Activated gamma-delta T cell treated with anti-CD3 and anti-CD28 coated beads, Interleukin-2, amount 50 U/mL, for 16 hours (primary cell): ENCODE measurements at regions not wholly inside any gene's neighbourhood (a gene's known extent, or its start where the extent isn't known, plus 50 kb on each side); places are given as distances from the start of the nearest gene placed in this dataset.

Source experiments
- DNase-seq: peaks from one replicate; pipeline ENCODE4 v3.0.0-alpha.2; 2020; ENCODE audit warnings: low read depth

DNA sequence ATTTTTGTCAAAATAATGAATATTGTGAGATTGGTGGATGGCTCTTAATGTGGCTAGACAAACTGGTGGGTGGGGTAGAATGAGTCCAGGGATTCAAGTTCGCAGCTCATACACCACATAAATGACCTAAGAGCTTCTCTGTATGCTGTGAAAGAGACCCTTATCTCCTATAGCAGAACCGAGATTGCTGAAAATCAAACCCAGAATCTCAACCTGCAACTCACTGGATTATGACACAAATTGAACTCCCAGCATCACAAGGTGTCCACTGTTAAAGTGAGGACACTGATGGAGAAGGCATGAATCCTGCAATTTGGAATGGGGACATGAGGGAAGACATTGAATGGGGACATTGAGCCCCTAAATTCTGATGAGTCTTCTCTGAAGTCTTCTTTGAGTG, 51.3 kb upstream of the CNKSR3 start:
- no peak for DNase-seq

- no peak for DNase-seq
These were observed 54.8 kb upstream of the CNKSR3 start for GRCh38 chr6:154565331-154565730.

GRCh38 chr6:154566866-154567265, 56.4 kb upstream of the CNKSR3 start:
- no peak for DNase-seq

DNA sequence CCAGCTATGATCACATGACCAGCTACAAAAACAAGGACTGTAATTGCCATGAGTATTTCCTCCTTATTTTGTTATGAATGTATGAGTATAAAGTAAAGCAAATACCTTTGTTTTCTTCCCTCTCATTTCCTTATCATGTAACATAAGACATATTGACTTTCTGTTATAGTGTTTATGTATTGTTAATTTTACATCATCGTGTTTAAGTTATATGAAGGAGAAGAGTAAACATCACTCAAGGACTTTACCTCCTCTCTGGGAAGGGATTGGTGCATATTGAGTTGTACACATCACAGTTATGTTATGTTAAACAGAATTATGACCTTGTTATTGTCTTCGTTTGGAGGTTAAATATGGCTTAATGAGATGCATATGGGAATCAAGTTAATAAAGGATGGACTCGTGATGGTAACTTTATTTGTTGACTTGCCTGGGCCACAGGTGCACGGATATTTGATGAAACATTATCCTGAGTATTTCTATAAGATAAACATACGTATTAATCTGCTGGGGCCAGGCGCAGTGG, 57.3 kb upstream of the CNKSR3 start:
- no peak for DNase-seq

GRCh38 chr6:154569156-154569862, 58.8 kb upstream of the CNKSR3 start:
- DNase-seq, result no peak

- DNase-seq, result no peak
These were observed 60.0 kb upstream of the CNKSR3 start for GRCh38 chr6:154570505-154570904.

DNA sequence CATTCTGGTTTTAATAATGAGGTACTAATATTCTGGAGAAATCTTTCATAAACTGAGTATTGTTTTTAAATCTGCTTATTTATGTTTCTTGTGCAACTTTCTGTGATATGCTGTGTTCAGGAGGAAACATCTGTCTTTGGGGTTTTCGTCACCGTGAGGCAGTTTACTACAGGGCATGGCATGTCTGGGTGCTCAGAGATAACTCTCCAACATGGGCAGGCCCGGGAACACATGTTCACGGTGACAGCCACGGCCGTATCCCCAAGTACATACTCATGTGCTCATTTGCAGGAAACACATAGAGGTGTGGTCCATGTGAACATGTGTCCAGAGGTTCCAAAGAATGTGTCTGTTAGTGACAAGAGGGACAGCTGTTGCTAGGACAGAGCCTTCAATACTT, 62.1 kb upstream of the CNKSR3 start:
- DNase-seq, result no peak

GRCh38 chr6:154578004-154578559, 67.6 kb upstream of the CNKSR3 start:
- no peak for DNase-seq

DNA sequence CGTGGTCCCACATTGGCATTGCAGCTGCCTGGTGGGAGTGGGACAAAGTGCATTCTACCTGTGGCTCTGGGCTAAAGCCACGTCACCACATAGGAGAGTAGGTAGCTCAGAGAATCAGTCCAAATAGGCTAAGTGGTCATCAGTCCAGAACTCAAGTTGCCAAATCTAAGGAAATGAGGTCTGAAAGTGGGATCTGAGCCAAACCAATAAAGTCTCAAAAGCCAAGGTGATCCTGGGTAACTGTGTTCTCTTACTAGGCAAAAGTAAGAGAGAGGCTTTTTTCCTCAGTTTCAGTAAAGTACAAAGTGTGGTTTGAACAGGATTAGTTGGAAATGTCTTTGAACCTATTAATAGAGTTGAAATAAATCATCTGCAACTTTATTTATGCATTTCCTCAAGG, 68.6 kb upstream of the CNKSR3 start:
- no peak for DNase-seq

GRCh38 chr6:154579485-154579884, 69.0 kb upstream of the CNKSR3 start:
- no peak for DNase-seq

GRCh38 chr6:154580397-154581135, 70.1 kb upstream of the CNKSR3 start:
- no peak for DNase-seq

DNA sequence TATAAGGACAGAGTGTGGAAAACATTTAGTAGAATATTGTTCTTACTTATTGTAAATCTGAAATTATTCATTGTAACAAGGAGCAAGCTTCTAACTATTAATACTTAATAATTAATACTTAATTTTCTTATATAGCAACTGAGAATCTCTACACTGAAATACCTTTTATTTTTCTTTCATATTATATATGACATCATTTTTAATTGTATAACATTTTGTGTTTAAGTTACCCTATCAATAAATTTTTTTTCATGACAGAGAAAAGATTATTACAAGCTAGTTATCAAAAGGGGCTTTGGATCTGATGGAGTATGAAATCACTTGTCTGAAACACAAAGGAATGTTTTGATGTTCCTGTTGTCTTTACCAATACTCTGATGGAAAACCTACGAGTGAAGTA, 72.2 kb upstream of the CNKSR3 start:
- DNase-seq, result no peak

GRCh38 chr6:154583546-154584188, 73.2 kb upstream of the CNKSR3 start:
- DNase-seq, result no peak

- no peak for DNase-seq
These were observed 80.3 kb upstream of the CNKSR3 start for GRCh38 chr6:154590756-154591155.

DNA sequence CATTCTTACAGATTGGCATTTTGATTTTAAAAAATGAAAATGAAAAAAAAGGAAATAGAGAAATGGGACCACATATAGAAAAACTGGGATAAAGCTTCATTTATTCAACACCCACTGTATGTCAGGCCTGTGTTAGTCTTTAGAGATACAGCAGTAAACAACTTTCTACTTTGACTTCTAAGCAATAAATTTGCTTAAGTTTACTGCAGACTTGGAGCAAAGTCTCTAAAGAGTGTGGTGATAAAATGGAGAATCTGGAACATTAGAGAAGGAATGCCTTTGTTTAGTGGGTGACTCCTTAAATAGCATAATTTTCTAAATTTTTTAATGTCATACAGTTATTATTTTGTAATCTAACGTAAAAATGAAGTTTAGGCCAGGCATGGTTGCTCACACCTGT, 80.7 kb upstream of the CNKSR3 start:
- no peak for DNase-seq

DNA sequence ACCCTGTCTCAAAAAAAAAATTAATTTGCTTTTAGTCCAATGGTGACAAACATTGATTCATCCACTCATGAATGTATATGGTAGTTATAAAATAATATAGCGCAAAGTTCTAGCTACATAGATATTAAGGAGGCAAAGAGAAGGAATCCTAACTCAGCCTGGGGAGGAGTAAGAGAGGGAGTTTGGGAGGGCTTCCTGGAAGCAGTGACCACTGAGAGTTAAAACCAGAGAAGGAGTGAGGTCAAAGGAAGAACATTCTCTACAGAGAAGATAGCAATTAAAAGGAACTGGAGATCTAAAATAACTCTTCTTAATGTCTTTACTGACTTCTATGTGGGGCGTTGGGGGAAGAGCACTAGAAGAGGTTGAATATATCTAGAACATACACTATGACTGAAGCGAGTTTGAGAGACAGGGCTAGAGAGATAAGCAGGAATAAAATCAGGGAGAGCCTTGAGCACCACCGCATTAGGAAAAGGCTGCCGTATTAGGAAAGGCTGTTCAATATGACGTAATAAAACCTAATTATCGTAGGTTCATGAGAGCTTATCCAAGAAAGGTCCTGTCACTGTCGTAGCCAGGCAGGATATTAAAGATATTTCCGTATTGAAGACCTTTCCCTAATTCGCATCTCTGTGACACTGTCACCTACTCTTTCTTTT, 81.8 kb upstream of the CNKSR3 start:
- no peak for DNase-seq

GRCh38 chr6:154593122-154593521, 82.6 kb upstream of the CNKSR3 start:
- DNase-seq, result no peak

DNA sequence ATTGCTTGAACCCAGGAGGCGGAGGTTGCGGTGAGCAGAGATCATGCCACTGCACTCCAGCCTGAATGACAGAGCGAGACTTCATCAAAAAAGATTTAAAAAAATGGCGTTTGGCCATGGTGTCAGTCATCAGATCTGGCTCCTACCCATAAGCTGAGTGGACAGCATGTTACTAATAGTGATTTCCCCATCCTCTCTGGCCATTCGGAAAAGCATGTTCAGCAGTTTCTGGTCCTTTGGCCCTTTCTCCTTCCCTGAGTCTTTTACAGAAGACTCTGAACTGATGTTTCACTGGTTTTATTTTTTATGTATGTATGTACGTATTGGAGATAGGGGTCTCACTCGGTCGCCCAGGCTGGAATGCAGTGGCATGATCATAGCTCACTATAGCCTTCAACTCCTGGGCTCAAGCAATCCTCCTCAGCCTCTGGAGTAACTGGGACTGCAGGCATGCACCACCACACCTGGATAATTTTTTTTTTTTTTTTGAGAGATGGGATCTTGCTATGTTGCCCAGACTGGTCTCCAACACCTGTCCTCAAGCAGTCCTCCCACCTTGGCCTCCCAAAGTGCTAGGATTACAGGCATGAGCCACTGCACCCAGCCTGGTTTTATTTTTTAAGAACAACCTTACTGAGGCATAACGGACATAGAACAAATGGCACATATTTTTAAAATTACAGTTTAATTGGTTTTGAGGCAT, 84.2 kb upstream of the CNKSR3 start:
- DNase-seq, result no peak

DNA sequence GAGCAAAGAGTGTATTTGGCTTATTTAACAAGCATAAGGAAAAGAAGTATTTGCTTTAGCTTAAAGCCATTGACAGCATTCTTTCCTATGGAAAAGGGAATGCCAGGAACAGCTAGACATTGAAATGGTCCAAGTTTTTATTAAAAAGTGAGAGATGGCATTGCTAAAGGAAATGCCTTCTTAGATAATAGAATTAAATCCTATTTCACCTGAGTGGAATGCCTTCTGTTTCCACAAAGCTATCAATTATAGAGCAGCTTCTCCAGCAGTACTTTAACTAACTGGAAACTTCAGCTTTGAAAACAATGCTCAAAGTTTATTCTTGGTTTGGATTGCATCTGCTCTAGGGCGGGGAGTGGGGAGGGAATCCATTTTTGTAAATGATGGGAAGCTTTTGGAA, 85.1 kb upstream of the CNKSR3 start:
- DNase-seq, result no peak

- no peak for DNase-seq
These were observed 85.5 kb upstream of the CNKSR3 start for GRCh38 chr6:154596009-154596408.

GRCh38 chr6:154596701-154597100, 86.2 kb upstream of the CNKSR3 start:
- no peak for DNase-seq

DNA sequence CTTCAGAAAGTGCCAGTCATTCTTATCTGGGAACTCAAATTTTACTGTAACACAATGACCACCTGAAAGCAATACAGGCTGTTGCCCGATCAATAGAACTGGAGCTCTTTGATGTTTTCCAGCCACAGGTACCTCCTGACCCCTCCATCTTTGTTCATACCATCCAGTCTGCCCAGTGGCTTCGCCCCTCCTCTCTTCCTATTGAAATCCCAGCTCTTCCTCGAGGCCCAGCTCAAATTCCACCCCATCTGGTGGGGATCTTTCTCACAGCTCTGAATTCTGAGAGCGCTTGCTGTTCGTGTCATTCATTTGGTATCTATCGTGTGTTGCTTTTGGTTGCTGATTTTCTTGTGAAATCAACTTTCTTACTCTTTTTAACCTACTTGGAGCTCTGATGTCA, 87.9 kb upstream of the CNKSR3 start:
- DNase-seq, result no peak
